ENCODE measurements at regions not wholly inside any gene's neighbourhood (a gene's known extent, or its start where the extent isn't known, plus 50 kb on each side); places are given as distances from the start of the nearest gene placed in this dataset.

- DNase-seq (ENCODE audit: low read depth) = no peak
These were observed 192.1 kb upstream of the PCDH15 start for GRCh38 chr10:54993148-54993547.

GRCh38 chr10:54985732-54986131, 184.7 kb upstream of the PCDH15 start:
- DNase-seq (ENCODE audit: low read depth) = peak; percentile 41

GRCh38 chr10:54983255-54983654, 182.2 kb upstream of the PCDH15 start:
- peak; percentile 58 for DNase-seq (ENCODE audit: low read depth)

GRCh38 chr10:54962134-54962900, 161.3 kb upstream of the PCDH15 start:
- no peak for DNase-seq (ENCODE audit: low read depth)

- DNase-seq (ENCODE audit: low read depth) = no peak
These were observed 160.0 kb upstream of the PCDH15 start for GRCh38 chr10:54961040-54961439.

- peak; percentile 30 for DNase-seq (ENCODE audit: low read depth)
These were observed 157.8 kb upstream of the PCDH15 start for GRCh38 chr10:54958844-54959243.

- DNase-seq (ENCODE audit: low read depth) = no peak
These were observed 146.6 kb upstream of the PCDH15 start for GRCh38 chr10:54947605-54948004.

- DNase-seq (ENCODE audit: low read depth) = peak; percentile 6
These were observed 139.4 kb upstream of the PCDH15 start for GRCh38 chr10:54940418-54940817.

- no peak for DNase-seq (ENCODE audit: low read depth)
These were observed 113.0 kb upstream of the PCDH15 start for GRCh38 chr10:54914049-54914448.

- DNase-seq (ENCODE audit: low read depth) = no peak
These were observed 108.1 kb upstream of the PCDH15 start for GRCh38 chr10:54909165-54909564.

- DNase-seq (ENCODE audit: low read depth) = no peak
These were observed 107.0 kb upstream of the PCDH15 start for GRCh38 chr10:54908019-54908418.

- DNase-seq (ENCODE audit: low read depth) = no peak
These were observed 105.9 kb upstream of the PCDH15 start for GRCh38 chr10:54906940-54907339.

GRCh38 chr10:54905578-54906192, 104.7 kb upstream of the PCDH15 start:
- DNase-seq (ENCODE audit: low read depth) = no peak

GRCh38 chr10:54904833-54905232, 103.8 kb upstream of the PCDH15 start:
- DNase-seq (ENCODE audit: low read depth) = no peak

GRCh38 chr10:54903745-54904144, 102.7 kb upstream of the PCDH15 start:
- DNase-seq (ENCODE audit: low read depth) = no peak

GRCh38 chr10:54900584-54900983, 99.6 kb upstream of the PCDH15 start:
- DNase-seq (ENCODE audit: low read depth) = no peak

- DNase-seq (ENCODE audit: low read depth) = no peak
These were observed 80.0 kb upstream of the PCDH15 start for GRCh38 chr10:54880996-54881395.

- DNase-seq (ENCODE audit: low read depth) = peak; percentile 1
These were observed 68.0 kb upstream of the PCDH15 start for GRCh38 chr10:54869022-54869421.

- DNase-seq (ENCODE audit: low read depth) = no peak
These were observed 65.6 kb upstream of the PCDH15 start for GRCh38 chr10:54866666-54867065.

GRCh38 chr10:54854843-54855242, 53.8 kb upstream of the PCDH15 start:
- DNase-seq (ENCODE audit: low read depth) = no peak

- DNase-seq (ENCODE audit: low read depth) = no peak
These were observed 53.4 kb upstream of the PCDH15 start for GRCh38 chr10:54854389-54854788.

GRCh38 chr10:54853883-54854282, 52.9 kb upstream of the PCDH15 start:
- DNase-seq (ENCODE audit: low read depth) = no peak
